ENCODE measurements at regions not wholly inside any gene's neighbourhood (a gene's known extent, or its start where the extent isn't known, plus 50 kb on each side); places are given as distances from the start of the nearest gene placed in this dataset.

DNA sequence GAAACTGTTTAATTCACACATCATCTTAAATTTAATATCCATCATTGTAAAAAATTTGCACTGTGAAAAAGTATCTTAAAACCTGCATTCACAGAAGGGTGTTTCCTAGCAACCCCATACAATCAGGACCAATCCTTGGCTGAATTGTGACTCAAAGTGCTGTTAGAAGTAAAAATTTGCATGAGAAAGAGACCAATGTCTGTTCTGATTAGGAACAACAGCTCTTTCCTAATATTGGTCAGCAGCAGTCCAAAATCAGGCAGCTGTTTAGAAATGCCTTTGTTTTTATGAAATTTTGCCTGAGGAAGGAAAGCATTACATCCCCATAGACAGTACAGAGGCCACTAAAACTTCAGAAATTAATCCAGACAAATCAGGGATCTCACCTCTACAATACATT lies 987.0 kb downstream of the HACE1 start:
- no peak for DNase-seq (ENCODE audit: low read depth, low spot score)
- Histone ChIP-seq H3K9me1 (replicated peaks; ENCODE audit: control insufficient read depth, extremely low read depth, insufficient read depth, low read length) (no peaks in the 10 kb centered on the region), H3K4me3 (replicated peaks in 1 of 3; ENCODE audit: insufficient read depth in 1 of 3, low read depth in 1 of 3, low read length in 3 of 3) (no peak overlapping the region), H3K9me3 (replicated peaks; ENCODE audit: control insufficient read depth, insufficient read depth, low read length) (no peaks in the 10 kb centered on the region), H2AFZ (ENCODE audit: low read depth, low read length) (no peak overlapping the region), H3K27me3 (ENCODE audit: control insufficient read depth in 2 of 2, insufficient read depth in 2 of 2, low read length in 2 of 2) (no peaks in the 10 kb centered on the region), H3K9ac (replicated peaks; ENCODE audit: extremely low read depth, insufficient read depth, low read length) (no peak overlapping the region), H3K27ac (ENCODE audit: insufficient read depth, low read depth, low read length) (no peak overlapping the region), H3K79me2 (ENCODE audit: control insufficient read depth, insufficient read depth, low read length) (no peaks in the 10 kb centered on the region), H3K4me1 (ENCODE audit: control insufficient read depth, extremely low read depth, insufficient read depth, low read length) (no peaks in the 10 kb centered on the region), H4K20me1 (replicated peaks; ENCODE audit: control insufficient read depth, extremely low read depth, insufficient read depth, low read length) (no peaks in the 10 kb centered on the region), H3K4me2 (ENCODE audit: insufficient read depth, low read length) (no peak overlapping the region), H3K36me3 (ENCODE audit: control insufficient read depth in 2 of 2, extremely low read depth in 1 of 2, insufficient read depth in 2 of 2, low read length in 2 of 2) (no peaks in the 10 kb centered on the region)
- ChIA-PET CTCF (no interaction called here), POLR2A (no interaction called here)
- intact Hi-C loops (cut with micrococcal nuclease) = no loop called here
- BruUV-seq (replicated peaks) = no TSS peak
- FAIRE-seq = no peak
- TF ChIP-seq FOS (IDR thresholded peaks at IDR 0.05; ENCODE audit: borderline replicate concordance, insufficient read depth, low read length) (no peak), JUN (IDR thresholded peaks at IDR 0.05; ENCODE audit: borderline replicate concordance, insufficient read depth, insufficient read length, low read depth) (no peak), EZH2 (IDR thresholded peaks at IDR 0.05; ENCODE audit: borderline replicate concordance, low read depth, low read length, severe bottlenecking) (no peak), MYC (IDR thresholded peaks at IDR 0.05; ENCODE audit: low read depth, low read length) (no peak), CTCF (IDR thresholded peaks at IDR 0.05; ENCODE audit: extremely low read depth in 1 of 2, insufficient read depth in 1 of 2, low read depth in 1 of 2, low read length in 2 of 2) (no peak)
- dilution Hi-C loops (cut with MboI; ENCODE audit: extremely low pct_ligation_motif_present, low sequenced_read_pairs) = no loop called here

DNA sequence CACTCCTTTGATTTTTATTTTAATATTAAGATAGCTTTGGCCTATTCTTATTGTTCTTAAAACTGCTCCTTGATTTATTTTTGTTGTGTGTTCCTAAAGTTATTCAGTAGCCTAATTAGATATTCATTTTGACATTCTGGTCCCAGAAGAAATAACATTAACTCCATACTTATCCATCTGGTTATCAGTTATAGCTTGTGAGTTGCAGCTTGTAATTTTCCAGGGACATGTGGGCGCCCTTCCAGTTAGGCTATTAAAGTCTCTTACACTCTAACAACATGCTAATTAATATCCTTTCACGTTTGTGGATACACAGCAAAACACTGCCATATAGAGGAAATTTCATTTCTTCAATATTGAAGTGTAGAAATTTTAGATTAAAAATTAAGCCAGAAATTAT lies 987.5 kb downstream of the HACE1 start:
- TF ChIP-seq POLR2AphosphoS5 (IDR thresholded peaks at IDR 0.05; ENCODE audit: insufficient read depth, low read depth, low read length) (no peak), JUN (IDR thresholded peaks at IDR 0.05; ENCODE audit: borderline replicate concordance, insufficient read depth, insufficient read length, low read depth) (no peak), FOS (IDR thresholded peaks at IDR 0.05; ENCODE audit: borderline replicate concordance, insufficient read depth, low read length) (no peak), GATA2 (IDR thresholded peaks at IDR 0.05; ENCODE audit: insufficient read depth, insufficient read length, low read depth, low read length) (no peak), CTCF (IDR thresholded peaks at IDR 0.05; ENCODE audit: extremely low read depth in 1 of 2, insufficient read depth in 1 of 2, low read depth in 1 of 2, low read length in 2 of 2) (no peak), POLR2A (IDR thresholded peaks at IDR 0.05; ENCODE audit: low read depth, low read length) (no peak), EZH2 (IDR thresholded peaks at IDR 0.05; ENCODE audit: borderline replicate concordance, low read depth, low read length, severe bottlenecking) (no peak), MYC (IDR thresholded peaks at IDR 0.05; ENCODE audit: low read depth, low read length) (no peak)
- TF ChIP-seq, protein P1, sequence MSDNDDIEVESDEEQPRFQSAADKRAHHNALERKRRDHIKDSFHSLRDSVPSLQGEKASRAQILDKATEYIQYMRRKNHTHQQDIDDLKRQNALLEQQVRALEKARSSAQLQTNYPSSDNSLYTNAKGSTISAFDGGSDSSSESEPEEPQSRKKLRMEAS (IDR thresholded peaks at IDR 0.05; ENCODE audit: insufficient read depth, insufficient read length) = no peak
- intact Hi-C loops (cut with micrococcal nuclease) (no loop called here), dilution Hi-C loops (cut with MboI; ENCODE audit: extremely low pct_ligation_motif_present, low sequenced_read_pairs) (no loop called here)
- no peak for DNase-seq (ENCODE audit: low read depth, low spot score)
- Histone ChIP-seq H3K27ac (ENCODE audit: insufficient read depth, low read depth, low read length) (no peak overlapping the region), H3K79me2 (ENCODE audit: control insufficient read depth, insufficient read depth, low read length) (no peaks in the 10 kb centered on the region), H3K9ac (replicated peaks; ENCODE audit: extremely low read depth, insufficient read depth, low read length) (no peak overlapping the region), H4K20me1 (replicated peaks; ENCODE audit: control insufficient read depth, extremely low read depth, insufficient read depth, low read length) (no peaks in the 10 kb centered on the region), H3K9me3 (replicated peaks; ENCODE audit: control insufficient read depth, insufficient read depth, low read length) (no peaks in the 10 kb centered on the region), H3K9me1 (replicated peaks; ENCODE audit: control insufficient read depth, extremely low read depth, insufficient read depth, low read length) (no peaks in the 10 kb centered on the region), H3K4me2 (ENCODE audit: insufficient read depth, low read length) (no peak overlapping the region), H3K27me3 (ENCODE audit: control insufficient read depth in 2 of 2, insufficient read depth in 2 of 2, low read length in 2 of 2) (no peaks in the 10 kb centered on the region), H2AFZ (ENCODE audit: low read depth, low read length) (no peak overlapping the region), H3K4me1 (ENCODE audit: control insufficient read depth, extremely low read depth, insufficient read depth, low read length) (no peaks in the 10 kb centered on the region), H3K36me3 (ENCODE audit: control insufficient read depth in 2 of 2, extremely low read depth in 1 of 2, insufficient read depth in 2 of 2, low read length in 2 of 2) (no peaks in the 10 kb centered on the region), H3K4me3 (replicated peaks in 1 of 3; ENCODE audit: insufficient read depth in 1 of 3, low read depth in 1 of 3, low read length in 3 of 3) (no peak overlapping the region)
- FAIRE-seq = no peak
- ChIA-PET CTCF (no interaction called here), POLR2A (no interaction called here)
- BruUV-seq (replicated peaks) = no TSS peak

All from endothelial cell of umbilical vein (primary cell).